ENCODE measurements at regions not wholly inside any gene's neighbourhood (a gene's known extent, or its start where the extent isn't known, plus 50 kb on each side); places are given as distances from the start of the nearest gene placed in this dataset.

DNA sequence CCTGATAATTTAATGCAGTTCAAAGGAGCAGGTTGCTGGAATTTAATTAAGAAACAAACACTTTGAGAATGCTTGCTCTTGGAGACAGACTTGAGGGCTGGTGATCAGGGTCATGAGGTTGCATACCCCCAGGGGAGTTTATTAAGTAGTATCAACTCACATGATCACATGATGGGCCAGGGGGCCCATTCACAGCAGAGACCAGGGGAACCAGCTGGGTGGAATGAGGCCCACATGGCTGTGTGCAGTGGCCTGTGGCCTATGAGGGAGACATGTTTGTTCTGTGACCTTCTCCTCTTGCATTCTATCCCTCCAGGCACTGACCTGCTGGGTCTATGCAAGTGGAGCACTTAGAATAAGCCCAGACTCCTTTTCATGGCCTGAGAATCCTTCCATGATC is 266.6 kb upstream of the PWP1 start:
- TF ChIP-seq, protein P1, sequence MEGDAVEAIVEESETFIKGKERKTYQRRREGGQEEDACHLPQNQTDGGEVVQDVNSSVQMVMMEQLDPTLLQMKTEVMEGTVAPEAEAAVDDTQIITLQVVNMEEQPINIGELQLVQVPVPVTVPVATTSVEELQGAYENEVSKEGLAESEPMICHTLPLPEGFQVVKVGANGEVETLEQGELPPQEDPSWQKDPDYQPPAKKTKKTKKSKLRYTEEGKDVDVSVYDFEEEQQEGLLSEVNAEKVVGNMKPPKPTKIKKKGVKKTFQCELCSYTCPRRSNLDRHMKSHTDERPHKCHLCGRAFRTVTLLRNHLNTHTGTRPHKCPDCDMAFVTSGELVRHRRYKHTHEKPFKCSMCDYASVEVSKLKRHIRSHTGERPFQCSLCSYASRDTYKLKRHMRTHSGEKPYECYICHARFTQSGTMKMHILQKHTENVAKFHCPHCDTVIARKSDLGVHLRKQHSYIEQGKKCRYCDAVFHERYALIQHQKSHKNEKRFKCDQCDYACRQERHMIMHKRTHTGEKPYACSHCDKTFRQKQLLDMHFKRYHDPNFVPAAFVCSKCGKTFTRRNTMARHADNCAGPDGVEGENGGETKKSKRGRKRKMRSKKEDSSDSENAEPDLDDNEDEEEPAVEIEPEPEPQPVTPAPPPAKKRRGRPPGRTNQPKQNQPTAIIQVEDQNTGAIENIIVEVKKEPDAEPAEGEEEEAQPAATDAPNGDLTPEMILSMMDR (IDR thresholded peaks at IDR 0.05), result no peak
- no peak for TF ChIP-seq POLR2A (IDR thresholded peaks at IDR 0.05)
